Lower leg skin (tissue), 3 donors: ENCODE measurements at regions not wholly inside any gene's neighbourhood (a gene's known extent, or its start where the extent isn't known, plus 50 kb on each side); places are given as distances from the start of the nearest gene placed in this dataset.

Experiments
- CTCF ChIP-seq, 3 donors: fragments of 450-650 bp; IDR thresholded peaks; one replicate each; pipeline ENCODE4 v1.5.1; 2016; ENCODE audit warnings: antibody characterized with exemption in 3 of 3, mild to moderate bottlenecking in 3 of 3, moderate library complexity in 2 of 3
- POLR2A ChIP-seq, 2 donors: fragments of 450-650 bp; IDR thresholded peaks; one replicate each; pipeline ENCODE4 v1.6.1; 2016 to 2017; ENCODE audit warnings: antibody characterized with exemption in 2 of 2, mild to moderate bottlenecking in 1 of 2, moderate library complexity in 1 of 2

- TF ChIP-seq POLR2A (IDR thresholded peaks at IDR 0.05) (no peak), CTCF (IDR thresholded peaks at IDR 0.05) (no peak)
Observed at GRCh38 chr11:123364080-123364479, 66.0 kb upstream of the GRAMD1B start.
